ENCODE measurements at regions not wholly inside any gene's neighbourhood (a gene's known extent, or its start where the extent isn't known, plus 50 kb on each side); places are given as distances from the start of the nearest gene placed in this dataset.
"Not testable (repeated sequence)": the region's sequence is repeated elsewhere in the genome, so short reads cannot be mapped to it uniquely, and the experiment has no call there.

DNA sequence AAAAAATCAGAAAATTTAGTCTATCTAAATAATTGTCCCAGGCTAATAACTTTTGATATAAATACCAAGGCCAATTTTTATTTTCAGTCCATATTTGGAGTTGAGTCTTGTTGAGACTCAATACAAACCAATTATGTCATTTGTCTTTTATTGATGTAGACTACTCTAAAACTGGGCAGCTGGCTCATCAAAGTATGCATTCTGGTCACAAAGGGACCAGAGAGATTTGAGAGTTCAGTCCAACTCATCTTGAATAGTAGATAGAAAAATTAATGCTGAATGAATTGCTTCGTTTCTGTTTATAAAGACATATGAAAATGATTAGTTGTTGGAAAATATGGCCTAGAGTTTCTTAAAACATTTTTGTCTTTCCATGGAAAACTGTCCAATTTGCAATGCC is 412.5 kb upstream of the KLHL4 start:
- no peak for DNase-seq

DNA sequence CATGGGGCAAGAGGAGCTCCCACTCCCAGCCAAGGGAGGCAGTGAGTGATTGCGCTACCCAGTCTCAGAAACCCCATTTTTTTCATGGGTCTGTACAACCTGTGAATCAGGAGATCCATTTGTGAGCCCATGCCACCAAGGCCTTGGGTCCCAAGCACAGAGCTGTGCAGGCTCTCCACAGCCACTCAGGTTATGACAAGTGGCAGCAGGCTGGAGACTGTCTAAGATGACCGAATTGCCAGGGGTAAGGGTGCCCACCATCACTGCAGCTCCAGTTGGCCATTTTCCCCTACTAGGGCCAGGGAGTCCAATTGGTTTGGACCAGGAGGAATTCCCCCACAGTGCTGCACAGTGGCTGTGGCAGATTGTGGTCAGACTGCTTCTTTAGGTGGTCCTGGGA is 407.5 kb upstream of the KLHL4 start:
- no peak for DNase-seq

DNA sequence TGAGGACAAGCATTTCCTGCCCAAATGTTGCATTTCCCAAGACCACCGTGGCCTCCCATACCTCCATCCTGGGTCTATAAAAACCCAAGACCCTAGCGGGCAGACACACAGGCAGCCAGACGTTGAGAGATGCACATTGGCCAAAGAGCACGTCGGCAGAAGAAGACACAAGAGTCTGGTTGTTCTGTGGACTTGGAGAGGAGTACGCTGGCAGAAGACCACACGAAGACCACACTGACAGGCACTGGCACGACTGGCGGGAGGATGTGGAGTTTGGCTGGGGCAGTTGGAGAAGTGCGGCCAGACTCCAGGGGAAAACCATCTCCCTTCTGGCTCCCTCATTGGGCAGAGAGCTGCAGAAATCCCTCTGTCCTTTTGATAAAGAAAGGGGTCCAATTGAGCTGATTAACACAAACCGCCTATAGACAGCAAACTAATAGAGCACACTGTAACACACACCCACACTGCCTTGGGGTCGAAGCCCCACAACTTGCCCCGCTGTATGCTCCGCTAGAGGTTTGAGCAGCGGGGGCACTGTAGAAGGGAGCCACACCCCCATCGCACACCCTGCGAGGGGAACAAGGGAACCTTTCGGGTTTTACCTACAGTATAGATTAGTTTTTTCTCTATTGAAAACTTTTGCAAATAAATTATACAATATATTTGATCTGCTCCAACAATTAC is 376.7 kb upstream of the KLHL4 start:
- DNase-seq, result no peak

DNA sequence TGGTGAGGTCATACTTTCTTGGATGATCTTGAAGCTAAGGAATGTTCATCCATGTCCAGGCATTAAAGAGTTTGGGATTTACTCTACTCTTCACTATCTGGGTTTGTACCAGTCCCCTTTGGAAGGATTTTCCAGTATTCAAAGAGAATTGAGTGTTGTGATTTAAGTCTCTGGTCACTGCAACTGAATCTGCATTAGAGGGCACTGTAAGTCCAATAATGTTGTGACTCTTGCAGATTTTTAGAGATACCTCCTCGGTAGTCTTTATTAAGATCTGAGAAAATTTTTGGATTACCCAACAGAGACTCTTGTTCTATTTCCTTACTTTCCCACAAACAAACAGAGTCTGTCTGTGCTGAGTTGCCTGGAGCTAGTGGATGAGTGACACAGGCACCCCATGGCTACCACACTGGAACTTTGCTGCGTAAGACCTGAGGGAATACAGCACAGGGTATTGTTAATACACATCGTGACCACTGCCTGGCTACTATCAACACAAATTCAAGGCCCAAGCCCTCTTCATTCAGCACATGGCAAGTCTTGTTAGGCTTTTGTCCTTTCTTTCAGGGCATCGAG is 357.1 kb upstream of the KLHL4 start:
- no peak for DNase-seq

DNA sequence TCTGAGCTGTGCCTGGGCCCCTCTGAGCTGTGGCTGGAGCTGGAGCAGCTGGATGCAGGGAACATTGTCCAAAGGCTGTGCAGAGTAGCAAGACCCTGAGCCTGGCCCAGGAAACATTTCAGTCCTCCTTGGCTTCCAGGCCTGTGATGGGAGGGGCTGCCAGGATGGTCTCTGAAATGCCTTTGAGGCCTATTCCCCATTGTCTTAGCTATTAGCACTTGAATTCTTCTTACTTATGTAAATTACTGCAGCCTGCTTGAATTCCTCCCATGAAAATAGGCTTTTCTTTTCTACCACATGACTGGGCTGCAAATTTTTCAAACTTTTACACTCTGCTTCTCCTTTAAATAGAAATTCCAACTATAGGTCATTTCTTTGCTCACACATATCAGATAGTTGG is 349.8 kb upstream of the KLHL4 start:
- DNase-seq, result no peak

GRCh38 chrX:87178009-87178408 is 339.6 kb upstream of the KLHL4 start:
- DNase-seq, result not testable (repeated sequence)

Data from right kidney (tissue), 1 donor.